Daoy (cell line): ENCODE measurements at regions not wholly inside any gene's neighbourhood (a gene's known extent, or its start where the extent isn't known, plus 50 kb on each side); places are given as distances from the start of the nearest gene placed in this dataset.
"Not testable (repeated sequence)": the region's sequence is repeated elsewhere in the genome, so short reads cannot be mapped to it uniquely, and the experiment has no call there.

Experiments
- DNase-seq: peaks from one replicate; pipeline ENCODE4 v3.0.0-alpha.2; 2015; ENCODE audit warnings: low read depth

GRCh38 chr21:32884062-32884461, 112.5 kb upstream of the PAXBP1 start:
- DNase-seq, result peak; percentile 16

GRCh38 chr21:32886339-32886738, 114.8 kb upstream of the PAXBP1 start:
- peak; percentile 78 for DNase-seq

DNA sequence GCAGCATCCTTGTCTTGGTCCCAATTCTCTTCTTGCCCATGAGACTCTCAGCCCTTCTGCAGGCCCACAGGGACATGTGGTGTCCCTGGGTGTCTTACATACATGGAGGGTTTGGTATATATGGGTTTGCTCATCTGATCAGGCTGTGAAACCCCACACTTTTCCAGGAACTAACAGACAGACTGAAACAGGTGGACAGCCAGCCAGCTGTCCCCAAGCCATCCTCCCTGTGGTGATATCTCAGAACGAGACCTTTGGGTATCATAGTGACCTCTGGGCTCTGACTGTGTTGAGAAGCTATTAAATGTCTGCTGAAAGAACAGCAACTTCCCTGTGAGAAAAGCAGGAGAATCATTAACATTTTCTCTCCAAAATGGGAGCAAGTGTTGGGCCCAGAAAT, 115.5 kb upstream of the PAXBP1 start:
- DNase-seq, result no peak

DNA sequence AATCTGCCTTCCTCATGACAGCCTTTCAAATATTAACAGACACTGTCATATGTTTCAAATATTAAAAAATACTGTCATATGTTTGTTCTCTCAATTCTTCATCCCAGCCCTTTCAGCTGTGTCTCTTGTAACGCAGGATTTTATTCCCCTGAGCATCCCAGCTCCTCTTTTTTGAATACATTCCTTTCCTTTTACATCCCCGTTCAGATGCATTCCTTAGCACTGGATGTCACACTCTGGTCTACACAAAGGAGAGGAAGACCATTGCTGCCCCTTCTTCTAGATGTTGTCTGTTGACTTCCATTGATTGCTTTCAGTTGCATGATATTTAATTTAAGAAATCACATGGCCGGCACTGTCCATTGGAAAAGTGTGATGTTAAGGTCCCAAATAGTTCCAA, 117.4 kb upstream of the PAXBP1 start:
- no peak for DNase-seq

GRCh38 chr21:32889596-32889995, 118.0 kb upstream of the PAXBP1 start:
- peak; percentile 9 for DNase-seq

GRCh38 chr21:32894321-32894720, 122.8 kb upstream of the PAXBP1 start:
- DNase-seq, result no peak

DNA sequence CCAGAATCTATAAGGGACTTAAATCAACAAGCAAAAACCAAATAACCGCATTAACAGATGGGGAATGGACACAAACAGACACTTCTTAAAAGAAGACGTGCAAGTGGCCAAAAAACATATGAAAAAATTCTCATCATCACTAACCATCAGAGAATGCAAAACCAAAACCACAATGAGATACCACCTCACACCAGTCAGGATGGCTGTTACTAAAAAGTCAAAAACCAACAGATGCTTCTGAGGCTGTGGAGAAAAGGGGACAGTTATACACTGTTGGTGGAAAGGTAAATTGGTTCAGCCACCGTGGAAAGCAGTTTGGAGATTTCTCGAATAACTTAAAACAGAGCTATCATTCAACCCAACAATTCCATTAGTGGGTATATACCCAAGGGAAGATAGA, 124.9 kb upstream of the OLIG2 start:
- no peak for DNase-seq

- DNase-seq, result no peak
Observed at GRCh38 chr21:32907521-32907920, 118.2 kb upstream of the OLIG2 start.

DNA sequence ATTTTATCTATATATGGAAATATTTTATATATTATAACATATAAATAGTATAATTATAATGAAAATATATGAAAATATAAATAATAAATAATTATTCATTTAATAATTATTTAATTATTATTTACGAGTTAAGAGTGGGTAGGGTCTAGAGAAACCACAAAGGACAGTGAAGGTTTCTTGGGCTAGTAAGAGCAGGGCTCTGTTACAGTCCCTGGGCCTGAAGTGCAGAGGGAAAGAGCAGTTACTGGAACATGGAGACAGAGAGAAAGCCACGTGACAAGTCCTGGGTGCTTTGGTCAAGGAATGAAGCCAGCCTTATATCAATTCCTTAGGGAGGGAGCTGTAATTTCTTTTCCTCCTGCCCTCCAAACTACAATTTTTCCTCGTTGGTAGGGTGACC, 117.2 kb upstream of the OLIG2 start:
- DNase-seq, result no peak

DNA sequence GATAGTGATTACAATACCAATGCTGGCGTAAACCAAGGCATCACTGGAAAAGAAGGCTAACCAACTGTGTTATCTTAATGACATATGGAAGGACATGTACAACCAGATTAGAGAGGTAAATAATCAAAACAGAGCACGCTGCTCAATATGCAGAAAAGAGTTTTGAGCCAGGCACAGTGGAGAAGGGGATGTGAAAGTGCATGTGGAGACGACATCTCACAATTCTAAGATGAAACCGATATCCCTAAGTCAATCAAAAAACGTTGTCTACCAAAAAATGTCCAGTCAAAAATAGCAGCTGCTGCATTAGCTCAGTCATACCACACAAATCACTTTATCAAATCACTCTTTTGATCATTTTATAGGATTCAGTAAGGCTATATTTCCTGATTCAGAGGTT, 116.3 kb upstream of the OLIG2 start:
- DNase-seq, result no peak

- DNase-seq, result no peak
Observed at GRCh38 chr21:32914424-32915039, 111.2 kb upstream of the OLIG2 start.

- DNase-seq, result no peak
Observed at GRCh38 chr21:32915099-32915498, 110.6 kb upstream of the OLIG2 start.

DNA sequence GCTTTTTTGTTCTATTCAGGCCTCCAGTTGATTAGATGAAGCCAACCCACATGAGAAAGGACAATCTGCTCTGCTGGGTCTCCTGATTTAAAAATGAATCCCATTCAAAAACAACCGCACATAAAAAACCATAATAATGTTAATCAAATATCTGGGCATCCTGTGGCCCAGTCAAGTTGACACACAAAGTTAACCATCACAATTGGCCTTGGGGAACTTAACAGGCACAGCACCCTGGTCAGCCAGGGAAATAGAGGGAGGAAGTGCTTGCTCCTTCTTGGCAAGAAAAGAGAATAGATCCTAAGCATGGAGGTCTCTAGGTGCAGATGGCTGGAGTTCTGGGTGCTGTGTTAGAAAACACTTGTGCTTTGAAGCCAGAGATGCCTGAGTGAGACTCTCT, 109.6 kb upstream of the OLIG2 start:
- no peak for DNase-seq

- no peak for DNase-seq
Observed at GRCh38 chr21:32916522-32917099, 109.1 kb upstream of the OLIG2 start.

- no peak for DNase-seq
Observed at GRCh38 chr21:32917362-32918135, 108.2 kb upstream of the OLIG2 start.

- DNase-seq, result no peak
Observed at GRCh38 chr21:32918478-32919120, 107.1 kb upstream of the OLIG2 start.

DNA sequence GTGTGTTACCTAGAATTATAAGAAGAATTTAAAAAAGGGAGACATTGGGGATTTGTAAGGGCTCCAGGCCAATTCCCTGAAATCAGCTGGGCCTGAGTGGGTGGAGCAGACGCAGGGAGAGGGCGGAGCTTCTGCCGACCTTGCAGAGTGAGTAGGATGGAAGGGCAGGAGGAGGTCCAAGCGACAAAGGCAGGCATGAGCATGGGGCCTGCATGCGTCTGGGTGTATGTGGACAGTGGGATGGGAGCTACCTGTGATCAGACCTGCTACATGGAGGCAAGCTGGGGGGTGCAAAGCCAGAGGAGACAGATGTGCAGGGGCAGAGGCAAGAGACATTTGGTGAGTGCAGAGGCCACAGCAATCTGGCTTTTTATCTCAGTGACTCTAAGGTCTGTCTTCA, 105.3 kb upstream of the OLIG2 start:
- DNase-seq, result no peak

DNA sequence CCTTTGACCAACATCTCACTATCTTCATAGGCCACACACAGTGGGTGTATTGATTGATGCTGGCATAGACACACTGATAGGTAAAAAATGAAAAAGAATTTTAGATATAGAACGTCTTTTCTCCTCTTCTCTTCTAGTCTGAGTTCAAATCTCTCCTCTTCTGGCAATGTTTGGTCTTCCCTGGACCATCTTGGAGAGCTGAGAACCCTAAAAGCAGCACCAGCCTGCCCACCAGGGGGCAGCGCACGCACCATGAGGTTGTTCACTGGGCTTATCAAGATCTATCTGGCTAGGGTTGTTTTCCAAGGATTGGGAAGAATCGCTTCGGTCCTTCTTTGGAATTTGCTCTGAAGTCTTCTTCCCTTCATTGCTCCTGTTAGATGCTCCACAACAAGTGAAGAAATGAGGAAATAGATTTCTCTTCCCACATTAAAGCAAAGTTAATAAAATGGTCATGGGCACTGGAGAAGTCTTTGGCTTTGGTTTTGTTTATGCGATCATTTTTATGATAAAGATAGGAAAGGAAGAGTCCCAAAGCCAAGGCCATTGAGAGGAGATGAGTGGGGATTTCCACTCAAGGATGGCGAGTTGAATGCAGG, 104.0 kb upstream of the OLIG2 start:
- DNase-seq, result peak; percentile 31

- no peak for DNase-seq
Observed at GRCh38 chr21:32925098-32925497, 100.6 kb upstream of the OLIG2 start.

DNA sequence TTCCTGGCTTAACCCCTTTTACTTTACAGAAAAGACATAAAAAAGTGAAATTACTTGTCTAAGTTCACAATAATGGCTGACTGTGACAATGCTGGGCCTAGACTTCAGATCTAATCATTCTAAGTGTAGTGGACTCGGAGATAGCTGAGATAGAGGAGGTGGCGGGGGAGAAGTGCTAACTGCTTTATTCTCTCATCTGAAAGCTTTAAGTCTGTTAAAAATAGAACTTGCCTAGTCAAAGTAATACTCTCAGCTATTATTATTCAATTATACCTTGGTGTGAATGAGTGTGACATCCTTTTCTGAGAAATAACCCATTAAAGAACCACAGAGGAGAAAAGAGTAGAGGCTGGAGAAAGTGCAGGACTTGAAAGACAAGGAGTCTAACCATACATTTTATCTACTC, 96.1 kb upstream of the OLIG2 start:
- no peak for DNase-seq

- no peak for DNase-seq
Observed at GRCh38 chr21:32930673-32931072, 95.1 kb upstream of the OLIG2 start.

DNA sequence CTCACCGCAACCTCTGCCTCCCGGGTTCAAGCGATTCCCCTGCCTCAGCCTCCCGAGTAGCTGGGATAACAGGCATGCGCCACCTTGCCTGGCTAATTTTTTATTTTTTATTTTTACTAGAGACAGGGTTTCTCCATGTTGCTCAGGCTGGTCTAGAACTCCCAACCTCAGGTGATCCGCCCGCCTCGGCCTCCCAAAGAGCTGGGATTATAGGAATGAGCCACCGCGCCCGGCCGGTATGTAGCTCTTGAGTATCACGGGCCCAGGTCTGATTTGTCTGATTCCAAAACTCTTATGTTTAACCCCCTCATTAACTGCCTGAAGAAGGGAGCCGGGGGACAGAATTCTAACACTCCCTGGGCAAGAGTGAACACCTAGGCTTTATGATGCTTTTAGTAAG, 91.7 kb upstream of the OLIG2 start:
- not testable (repeated sequence) for DNase-seq
